PC-3 (cell line): ENCODE measurements at regions not wholly inside any gene's neighbourhood (a gene's known extent, or its start where the extent isn't known, plus 50 kb on each side); places are given as distances from the start of the nearest gene placed in this dataset.

ENCODE experiments used
- ATAC-seq: fragments of 200-7000 bp; cut with Tn5 transposase; 2 replicates; pipeline ENCODE4 v1.9.1; 2020; ENCODE audit warnings: mild to moderate bottlenecking, moderate library complexity
- BruUV-seq: library from RNA; stranded (reverse); fragments of 400-500 nt; replicated peaks from 2 replicates; lab custom pipeline; 2021; lab: Mats Ljungman, UMichigan
- CTCF ChIA-PET: fragments of 300-600 bp; sonication (Branson Sonifier 250); formaldehyde crosslinking; loops from one replicate; lab custom pipeline; 2022; ENCODE audit warnings: antibody characterized with exemption; lab: Charles Lee
- POLR2A ChIA-PET: fragments of 300-600 bp; sonication (Branson Sonifier 250); formaldehyde crosslinking; loops from one replicate; lab custom pipeline; 2022; ENCODE audit warnings: antibody characterized with exemption; ENCODE audit not compliant: unreplicated experiment; lab: Charles Lee
- DNase-seq: peaks from one replicate; pipeline ENCODE4 v3.0.0-alpha.2; 2015
- H2AFZ ChIP-seq: fragments of 300-600 bp; sonication (generic); 2 replicates; pipeline ENCODE4 v1.6.0; 2016; ENCODE audit warnings: antibody characterized with exemption, low read length
- H3F3A ChIP-seq: fragments of 300-600 bp; sonication (generic); one replicate; pipeline ENCODE4 v1.6.0; 2017; ENCODE audit warnings: antibody characterized with exemption, low read length, control low read depth, mild to moderate bottlenecking; ENCODE audit not compliant: unreplicated experiment
- H3K27ac ChIP-seq: fragments of 300-600 bp; sonication (generic); 2 replicates; pipeline ENCODE4 v1.5.1; 2016; ENCODE audit warnings: mild to moderate bottlenecking, low read length
- H3K27me3 ChIP-seq: fragments of 300-600 bp; sonication (generic); 2 replicates; pipeline ENCODE4 v1.6.1; 2016; ENCODE audit warnings: low read length, mixed read lengths
- H3K36me3 ChIP-seq: fragments of 300-600 bp; sonication (generic); 2 replicates; pipeline ENCODE4 v1.6.1; 2016; ENCODE audit warnings: low read depth, mixed run types, low read length, mixed read lengths
- H3K4me1 ChIP-seq: fragments of 300-600 bp; sonication (generic); 2 replicates; pipeline ENCODE4 v1.5.1; 2016; ENCODE audit warnings: low read length; ENCODE audit not compliant: insufficient read depth
- H3K4me2 ChIP-seq: fragments of 300-600 bp; sonication (generic); 2 replicates; pipeline ENCODE4 v1.6.0; 2016; ENCODE audit warnings: low read length
- H3K4me3 ChIP-seq: fragments of 300-600 bp; sonication (generic); 2 replicates; pipeline ENCODE4 v1.5.1; 2016; ENCODE audit warnings: mild to moderate bottlenecking, low read length, mixed read lengths
- H3K79me2 ChIP-seq: fragments of 300-600 bp; sonication (generic); 2 replicates; pipeline ENCODE4 v1.6.1; 2017; ENCODE audit warnings: low read length, mixed read lengths
- H3K9ac ChIP-seq: fragments of 300-600 bp; sonication (generic); 2 replicates; pipeline ENCODE4 v1.6.0; 2016; ENCODE audit warnings: mild to moderate bottlenecking, low read length
- H3K9me2 ChIP-seq: fragments of 300-600 bp; sonication (generic); replicated peaks from 2 replicates; pipeline ENCODE4 v1.6.1; 2016; ENCODE audit warnings: mixed run types, low read length, mixed read lengths
- H3K9me3 ChIP-seq: fragments of 300-600 bp; sonication (generic); 2 replicates; pipeline ENCODE4 v1.6.1; 2016; ENCODE audit warnings: low read length, mixed read lengths
- H4K20me1 ChIP-seq: fragments of 300-600 bp; sonication (generic); 2 replicates; pipeline ENCODE4 v1.6.1; 2016; ENCODE audit warnings: low read length, mixed read lengths
- EZH2 ChIP-seq: fragments of 300-600 bp; sonication (generic); IDR thresholded peaks from one replicate; pipeline ENCODE4 v1.6.1; 2017; ENCODE audit warnings: antibody characterized with exemption, mild to moderate bottlenecking, low read length; ENCODE audit not compliant: unreplicated experiment
- EZH2phosphoT487 ChIP-seq: fragments of 300-600 bp; sonication (generic); IDR thresholded peaks from 2 replicates; pipeline ENCODE4 v1.6.1; 2018; ENCODE audit warnings: mild to moderate bottlenecking, antibody characterized with exemption, low read length, borderline replicate concordance
- intact Hi-C: fragments of 100-400 bp; cut with micrococcal nuclease; formaldehyde crosslinking; loops from 2 replicates; pipeline ENCODE4 v1.9.0; 2023
- TF ChIP-seq, protein P1 (sequence below): fragments of 300-600 bp; sonication (generic); conservative IDR thresholded peaks from 2 replicates; pipeline ENCODE4 v1.5.1; 2017; ENCODE audit warnings: antibody characterized with exemption, low read depth, mild to moderate bottlenecking, low read length

DNA sequence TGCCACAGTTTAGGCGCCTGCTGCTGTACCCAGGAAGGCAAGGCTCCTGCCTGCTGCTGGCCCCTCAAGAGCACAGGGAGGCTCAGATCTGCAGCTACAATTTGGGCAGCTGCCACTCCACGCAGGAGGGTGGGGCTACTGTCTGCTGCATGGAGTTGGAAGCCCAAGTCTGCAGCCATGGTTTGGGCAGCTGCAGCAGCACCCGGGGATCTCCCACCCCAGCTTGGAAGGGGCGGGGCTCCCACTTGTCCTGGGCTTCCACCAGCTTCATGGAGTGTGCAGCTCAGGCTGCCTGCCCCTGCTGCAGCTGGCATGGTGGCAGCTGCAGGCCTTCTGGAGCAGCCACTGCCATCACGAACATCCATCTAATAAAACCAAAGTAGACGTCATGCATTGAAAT, 512.9 kb downstream of the PYDC2 start:
- intact Hi-C loops: no loop called here
- Histone ChIP-seq H3F3A (no peaks in the 10 kb centered on the region), H3K4me2 (no peak overlapping the region), H3K4me1 (no peaks in the 10 kb centered on the region), H3K9me2 (no peaks in the 10 kb centered on the region), H4K20me1 (no peaks in the 10 kb centered on the region), H3K36me3 (no peaks in the 10 kb centered on the region), H3K9me3 (no peaks in the 10 kb centered on the region), H3K27me3 (no peaks in the 10 kb centered on the region), H3K4me3 (no peak overlapping the region), H2AFZ (no peak overlapping the region), H3K27ac (no peak overlapping the region), H3K79me2 (no peaks in the 10 kb centered on the region), H3K9ac (no peak overlapping the region)
- ATAC-seq (no peak), DNase-seq (no peak)
- BruUV-seq: no TSS peak
- TF ChIP-seq EZH2: no peak
- TF ChIP-seq, protein P1, sequence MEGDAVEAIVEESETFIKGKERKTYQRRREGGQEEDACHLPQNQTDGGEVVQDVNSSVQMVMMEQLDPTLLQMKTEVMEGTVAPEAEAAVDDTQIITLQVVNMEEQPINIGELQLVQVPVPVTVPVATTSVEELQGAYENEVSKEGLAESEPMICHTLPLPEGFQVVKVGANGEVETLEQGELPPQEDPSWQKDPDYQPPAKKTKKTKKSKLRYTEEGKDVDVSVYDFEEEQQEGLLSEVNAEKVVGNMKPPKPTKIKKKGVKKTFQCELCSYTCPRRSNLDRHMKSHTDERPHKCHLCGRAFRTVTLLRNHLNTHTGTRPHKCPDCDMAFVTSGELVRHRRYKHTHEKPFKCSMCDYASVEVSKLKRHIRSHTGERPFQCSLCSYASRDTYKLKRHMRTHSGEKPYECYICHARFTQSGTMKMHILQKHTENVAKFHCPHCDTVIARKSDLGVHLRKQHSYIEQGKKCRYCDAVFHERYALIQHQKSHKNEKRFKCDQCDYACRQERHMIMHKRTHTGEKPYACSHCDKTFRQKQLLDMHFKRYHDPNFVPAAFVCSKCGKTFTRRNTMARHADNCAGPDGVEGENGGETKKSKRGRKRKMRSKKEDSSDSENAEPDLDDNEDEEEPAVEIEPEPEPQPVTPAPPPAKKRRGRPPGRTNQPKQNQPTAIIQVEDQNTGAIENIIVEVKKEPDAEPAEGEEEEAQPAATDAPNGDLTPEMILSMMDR: no peak
- ChIA-PET CTCF (no interaction called here), POLR2A (no interaction called here)

GRCh38 chr3:191975936-191976335, 515.0 kb downstream of the PYDC2 start:
- no peak overlapping the region for H3K9ac ChIP-seq
- H2AFZ ChIP-seq: no peak overlapping the region
- no TSS peak for BruUV-seq
- H3K9me3 ChIP-seq: peaks cover 6% of the 10 kb centered on the region
- DNase-seq (no peak), ATAC-seq (no peak)
- intact Hi-C loops: no loop called here
- no peaks in the 10 kb centered on the region for H3K9me2 ChIP-seq
- CTCF ChIA-PET: no interaction called here
- no peaks in the 10 kb centered on the region for H3K79me2 ChIP-seq
- no peaks in the 10 kb centered on the region for H3F3A ChIP-seq
- H3K27ac ChIP-seq: no peak overlapping the region
- TF ChIP-seq EZH2phosphoT487 (no peak), EZH2 (no peak)
- TF ChIP-seq, protein P1: no peak
- H3K4me3 ChIP-seq: no peak overlapping the region
- no peaks in the 10 kb centered on the region for H3K4me1 ChIP-seq
- H3K4me2 ChIP-seq: no peak overlapping the region
- POLR2A ChIA-PET: no interaction called here
- no peaks in the 10 kb centered on the region for H3K27me3 ChIP-seq
- no peaks in the 10 kb centered on the region for H4K20me1 ChIP-seq
- no peaks in the 10 kb centered on the region for H3K36me3 ChIP-seq

- H3K36me3 ChIP-seq: no peaks in the 10 kb centered on the region
- no peak overlapping the region for H3K9ac ChIP-seq
- BruUV-seq: no TSS peak
- no peak overlapping the region for H3K4me3 ChIP-seq
- ATAC-seq: no peak
- no peaks in the 10 kb centered on the region for H3K27me3 ChIP-seq
- ChIA-PET POLR2A (no interaction called here), CTCF (no interaction called here)
- no peaks in the 10 kb centered on the region for H3K9me2 ChIP-seq
- peaks cover 6% of the 10 kb centered on the region for H3K9me3 ChIP-seq
- no peaks in the 10 kb centered on the region for H4K20me1 ChIP-seq
- TF ChIP-seq, protein P1: no peak
- TF ChIP-seq EZH2phosphoT487 (no peak), EZH2 (no peak)
- no peaks in the 10 kb centered on the region for H3K4me1 ChIP-seq
- DNase-seq: no peak
- no peaks in the 10 kb centered on the region for H3F3A ChIP-seq
- no peak overlapping the region for H3K27ac ChIP-seq
- no peaks in the 10 kb centered on the region for H3K79me2 ChIP-seq
- H2AFZ ChIP-seq: no peak overlapping the region
- H3K4me2 ChIP-seq: no peak overlapping the region
- intact Hi-C loops: no loop called here
Observed at GRCh38 chr3:191980443-191980842, 519.5 kb downstream of the PYDC2 start.
